Lung microvascular endothelial cell (primary cell): ENCODE measurements at regions not wholly inside any gene's neighbourhood (a gene's known extent, or its start where the extent isn't known, plus 50 kb on each side); places are given as distances from the start of the nearest gene placed in this dataset.

ENCODE experiments used
- DNase-seq, 2 donors: peaks; one replicate each; pipeline versions ENCODE4 v3.0.0 to v3.0.0-alpha.2; 2010; ENCODE audit warnings: low read depth in 2 of 2

DNA sequence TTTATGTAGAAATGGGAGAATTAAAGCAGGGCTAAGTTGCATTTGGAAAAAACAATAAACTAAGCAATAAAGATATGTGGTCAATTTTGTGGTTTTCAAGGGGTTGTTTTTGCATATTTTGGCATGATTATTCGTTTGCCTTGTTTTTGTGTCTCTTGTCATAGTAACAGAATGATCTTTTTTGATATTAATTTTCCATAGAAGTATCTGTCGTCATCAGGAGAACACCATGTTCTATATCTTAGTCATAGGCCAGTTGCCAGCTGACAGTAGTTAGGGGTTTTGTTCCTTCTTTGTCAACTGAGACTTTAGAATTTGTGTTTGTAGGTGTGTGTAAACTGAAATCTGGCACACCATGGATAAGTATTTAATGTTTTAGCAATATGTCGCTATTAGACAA lies 1354.8 kb downstream of the LRFN5 start:
- DNase-seq = no peak

DNA sequence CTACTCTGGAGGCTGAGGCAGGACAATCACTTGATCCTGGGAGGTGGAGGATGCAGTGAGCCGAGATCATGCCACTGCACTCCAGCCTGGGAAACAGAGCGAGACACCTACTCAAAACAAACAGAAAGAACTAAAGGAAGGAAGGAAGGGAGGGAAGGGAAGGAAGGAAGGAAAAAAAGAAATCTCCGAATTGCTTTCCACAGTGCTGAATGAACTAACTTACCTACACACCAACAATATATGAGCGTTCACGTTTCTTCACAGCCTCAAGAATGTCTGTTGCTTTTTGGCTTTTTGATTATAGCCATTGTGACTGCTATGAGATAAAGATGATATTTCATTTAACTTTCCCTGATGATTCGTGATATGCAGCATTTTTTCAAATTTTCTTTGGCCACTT lies 1343.7 kb downstream of the LRFN5 start:
- no peak for DNase-seq

DNA sequence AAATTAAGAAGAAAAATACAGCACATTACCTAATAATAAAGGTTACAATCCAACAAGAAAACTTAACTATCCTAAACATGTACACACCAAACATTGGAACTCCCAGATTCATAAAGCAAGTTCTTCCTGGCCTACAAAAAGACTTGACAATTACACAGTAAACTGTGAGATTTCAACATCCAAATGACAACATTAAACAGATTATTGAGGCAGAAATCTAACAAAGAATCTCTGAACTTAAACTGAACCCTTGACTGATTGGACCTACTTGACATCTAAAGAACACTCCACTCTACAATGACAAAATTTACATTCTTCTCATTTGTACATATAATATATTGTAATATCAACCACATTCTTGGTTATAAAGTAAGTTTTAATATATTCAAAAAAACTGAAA lies 1341.3 kb downstream of the LRFN5 start:
- no peak for DNase-seq

DNA sequence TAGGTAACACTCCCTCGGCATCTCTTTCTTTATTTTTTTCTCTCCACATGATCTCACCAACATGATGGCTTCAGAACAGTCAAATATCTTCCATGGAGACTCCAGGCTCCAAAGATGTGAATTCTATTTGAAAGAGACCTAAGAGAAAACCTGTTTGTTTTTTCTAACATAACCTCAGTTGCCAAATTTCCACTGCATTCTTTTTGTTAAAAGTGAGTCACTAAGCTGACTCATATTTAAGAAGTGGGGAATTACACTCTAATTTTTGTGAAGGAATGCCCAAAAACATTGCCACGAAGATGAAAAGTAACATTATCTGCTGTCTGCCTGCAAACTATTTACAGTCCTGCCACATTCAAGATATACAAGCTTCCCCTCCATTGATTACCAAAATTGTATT lies 1337.6 kb downstream of the LRFN5 start:
- no peak for DNase-seq

DNA sequence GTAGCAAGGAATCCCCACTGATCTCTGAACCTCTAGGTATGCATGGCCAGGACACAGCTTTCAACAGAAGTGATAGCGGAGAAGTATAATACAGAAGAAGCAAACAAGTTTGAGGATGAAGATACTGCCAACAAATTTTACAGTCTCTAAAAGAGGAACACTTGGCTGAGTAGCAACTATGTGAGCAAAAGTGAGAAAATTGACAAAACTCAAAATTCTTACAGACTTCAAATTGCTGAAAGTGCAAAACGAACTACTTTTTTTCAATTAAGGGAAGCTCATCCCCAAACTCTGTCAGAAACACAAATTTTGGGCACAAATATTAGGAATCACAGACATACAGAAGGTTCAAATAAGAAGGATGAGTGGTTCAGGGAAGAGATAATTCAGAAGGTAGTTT lies 1324.6 kb downstream of the LRFN5 start:
- no peak for DNase-seq

DNA sequence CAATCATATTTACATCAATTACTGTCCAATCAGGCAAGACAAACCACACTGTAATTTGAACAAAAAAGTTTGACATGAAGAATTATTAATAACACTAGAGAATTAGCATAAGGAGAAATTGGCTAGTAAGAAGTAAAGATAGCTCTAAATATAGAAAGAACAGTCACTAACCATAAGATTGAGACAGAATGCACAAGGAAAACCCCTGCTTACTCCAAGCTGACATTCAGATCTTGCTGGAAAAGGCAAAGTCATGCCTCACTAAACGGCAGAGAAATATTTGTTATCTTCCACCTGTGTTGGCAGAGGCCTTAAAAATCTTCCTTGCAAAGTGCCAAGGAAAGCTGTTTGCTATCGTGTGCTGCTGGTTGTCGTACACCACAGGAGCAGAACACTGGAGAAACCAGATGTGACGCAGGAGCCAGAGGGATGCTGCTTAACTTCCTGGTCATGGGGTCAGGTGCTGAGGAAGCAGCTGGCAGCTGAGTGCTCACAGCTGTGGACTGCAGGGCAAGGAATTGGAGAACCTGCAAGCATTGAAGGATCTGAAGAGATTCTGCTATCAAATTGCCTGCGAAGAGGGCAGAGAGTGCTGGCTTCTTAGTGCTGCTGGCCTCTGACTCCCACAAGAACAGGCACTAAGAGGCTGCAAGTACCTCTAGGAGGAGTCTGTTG lies 1323.3 kb downstream of the LRFN5 start:
- no peak for DNase-seq

DNA sequence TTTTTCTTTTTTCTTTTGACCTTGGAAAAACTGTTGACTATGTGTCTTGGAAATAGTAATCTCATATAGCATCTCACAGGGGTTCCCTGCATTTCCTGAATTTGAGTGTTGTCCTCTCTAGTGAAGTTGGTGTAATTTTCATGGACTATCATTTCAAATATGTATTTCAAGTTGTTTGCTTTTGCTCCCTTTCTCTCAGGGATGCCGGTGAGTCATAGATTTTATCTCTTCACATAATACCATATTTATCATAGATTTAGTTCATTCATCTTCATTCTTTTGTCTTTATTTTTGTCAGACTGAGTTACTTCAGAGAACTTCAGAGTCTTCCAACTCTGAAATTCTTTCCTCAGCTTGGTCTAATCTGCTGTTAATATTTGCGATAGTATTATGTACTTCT lies 1320.6 kb downstream of the LRFN5 start:
- DNase-seq = no peak

DNA sequence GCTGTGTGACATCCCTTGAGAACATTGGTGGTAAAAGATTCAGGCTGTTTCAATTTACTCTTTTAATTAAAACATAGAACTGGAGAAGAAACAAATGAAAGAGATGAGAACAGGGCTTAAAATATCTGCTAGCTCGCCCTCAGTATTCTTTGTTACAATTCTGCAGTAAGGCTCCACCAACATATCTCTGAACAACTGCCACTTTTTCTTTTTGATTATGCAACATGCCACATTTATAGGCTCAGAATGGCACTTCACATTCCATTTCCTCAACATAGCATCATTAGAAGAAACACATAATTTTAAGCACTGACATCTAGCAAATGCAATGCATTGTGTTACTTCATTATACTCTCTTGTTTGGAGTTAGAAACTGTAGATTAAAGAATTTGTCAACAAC lies 1315.2 kb downstream of the LRFN5 start:
- DNase-seq = no peak

DNA sequence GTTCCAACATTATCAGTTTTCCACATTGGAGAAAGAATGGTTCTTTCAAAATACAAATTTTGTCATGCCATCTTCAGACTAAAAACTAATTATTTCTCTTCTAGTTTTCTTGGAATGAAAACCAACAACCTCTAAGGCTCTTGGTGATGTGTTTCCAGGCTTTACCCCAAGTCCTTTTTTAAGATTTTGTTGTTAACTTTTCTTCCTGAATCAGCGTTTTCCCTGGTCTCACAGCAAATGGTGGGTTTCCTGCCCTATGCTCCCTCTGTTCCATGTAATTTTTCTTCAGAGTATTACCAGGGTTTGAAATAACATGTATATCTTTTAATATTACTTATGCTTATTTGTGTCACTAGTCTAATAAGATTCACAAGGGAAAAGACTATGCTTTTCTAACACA lies 1311.9 kb downstream of the LRFN5 start:
- no peak for DNase-seq

DNA sequence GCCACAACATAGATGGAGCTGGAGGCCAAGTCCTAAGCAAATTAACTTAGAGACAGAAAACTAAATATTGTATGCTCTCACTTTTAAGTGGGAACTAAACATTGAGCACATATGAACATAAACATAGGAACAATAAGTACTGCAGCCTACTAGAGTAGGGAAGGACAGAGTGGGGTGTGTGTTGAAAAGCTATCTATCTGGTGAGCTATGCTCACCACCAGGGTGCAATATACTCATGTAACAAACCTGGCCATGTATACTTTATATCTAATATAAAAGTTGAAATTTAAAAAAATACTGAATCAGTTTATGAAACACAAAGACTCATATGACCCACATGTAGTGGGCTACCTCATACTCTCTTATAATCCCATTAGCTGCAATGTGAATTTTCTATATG lies 1305.0 kb downstream of the LRFN5 start:
- DNase-seq = no peak

DNA sequence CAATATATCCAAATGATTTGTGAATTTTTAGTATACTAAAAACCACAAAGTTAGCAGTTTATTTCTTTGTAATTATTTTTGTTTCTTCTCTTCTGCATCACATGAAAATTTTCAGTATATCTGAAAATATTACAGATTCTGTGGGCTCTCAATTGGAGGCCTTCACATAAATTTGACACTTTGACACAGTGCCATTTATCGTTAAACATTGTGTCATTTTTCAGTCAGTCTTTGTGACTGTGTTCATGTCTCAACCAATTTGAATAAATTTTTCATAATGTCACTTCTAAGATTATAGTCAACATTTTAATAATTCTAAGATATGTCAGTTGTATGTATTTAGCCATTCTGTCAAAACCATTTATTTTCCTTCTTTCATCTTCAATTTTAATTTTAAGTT lies 1303.0 kb downstream of the LRFN5 start:
- DNase-seq = no peak

DNA sequence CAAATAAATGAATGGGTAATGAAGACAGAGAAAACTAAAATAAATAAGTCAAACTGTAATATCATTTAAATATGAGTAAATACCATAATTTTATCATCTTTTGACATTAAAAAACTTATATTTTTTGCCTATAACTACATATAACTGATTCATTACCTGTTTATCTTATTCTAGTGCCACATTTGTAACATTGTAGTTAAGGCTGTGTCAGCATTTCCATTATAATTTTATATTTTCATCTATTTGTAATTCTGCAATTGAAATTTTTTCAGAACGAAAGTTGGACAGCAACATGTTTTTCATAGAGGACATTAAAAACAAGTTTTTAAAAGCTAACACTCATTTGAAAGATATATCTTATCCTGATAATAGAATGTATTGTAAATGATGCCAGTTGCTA lies 1286.5 kb downstream of the LRFN5 start:
- no peak for DNase-seq

DNA sequence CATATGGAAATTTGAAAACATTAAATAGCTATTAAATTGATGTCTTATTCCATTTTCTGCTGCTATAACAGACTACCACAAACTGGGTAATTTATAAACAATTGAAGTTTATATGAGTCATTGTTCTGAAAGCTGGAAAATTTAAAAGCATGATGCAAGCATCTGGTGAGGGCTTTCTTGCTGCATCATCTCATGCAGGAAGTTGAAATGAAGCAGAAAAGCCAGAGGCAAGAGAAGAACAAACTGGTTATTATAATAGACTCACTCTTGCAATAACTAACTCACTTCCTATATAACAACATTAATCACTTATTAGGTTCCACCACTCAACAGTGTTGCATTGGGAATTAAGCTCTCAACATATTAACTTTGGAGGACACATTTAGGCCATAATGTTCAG lies 1277.4 kb downstream of the LRFN5 start:
- DNase-seq = peak in 1 of 2 donors; percentile 1

DNA sequence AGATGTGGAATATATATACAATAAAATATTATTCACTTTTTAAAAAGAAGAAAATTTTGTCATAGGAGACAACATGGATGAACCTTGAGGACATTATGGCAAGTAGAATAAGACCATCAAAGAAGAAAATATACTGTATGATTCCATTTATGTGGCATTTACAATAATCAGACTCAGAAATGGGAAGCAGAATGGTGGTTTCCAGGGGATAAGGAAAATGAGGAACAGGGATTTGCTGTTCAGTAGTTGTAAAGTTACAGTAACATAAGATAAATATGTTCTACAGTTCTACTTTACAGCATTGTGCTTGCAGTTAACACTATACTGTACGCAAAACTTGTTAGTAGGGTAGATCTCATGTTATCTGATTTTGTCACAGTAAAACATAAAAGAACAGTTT lies 1271.0 kb downstream of the LRFN5 start:
- no peak for DNase-seq

DNA sequence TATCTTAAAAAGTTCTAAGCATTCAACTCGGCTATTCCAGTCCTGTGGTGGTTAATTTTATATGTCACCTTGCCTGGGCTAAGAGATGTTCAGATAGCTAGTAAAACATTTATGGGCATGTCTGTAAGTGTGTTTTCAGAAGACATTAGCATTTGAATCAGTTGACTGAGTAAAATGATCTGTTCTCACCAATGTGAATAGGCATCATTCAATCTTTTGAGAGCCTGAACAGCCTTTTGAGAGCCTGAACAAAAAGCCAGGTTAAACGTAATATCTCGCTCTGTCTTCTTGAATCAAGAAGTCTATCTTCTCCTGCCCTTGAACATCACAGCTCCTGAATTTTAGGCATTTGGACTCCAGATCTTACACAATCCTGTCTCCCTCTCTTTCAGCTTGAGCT lies 1266.1 kb downstream of the LRFN5 start:
- DNase-seq = no peak

DNA sequence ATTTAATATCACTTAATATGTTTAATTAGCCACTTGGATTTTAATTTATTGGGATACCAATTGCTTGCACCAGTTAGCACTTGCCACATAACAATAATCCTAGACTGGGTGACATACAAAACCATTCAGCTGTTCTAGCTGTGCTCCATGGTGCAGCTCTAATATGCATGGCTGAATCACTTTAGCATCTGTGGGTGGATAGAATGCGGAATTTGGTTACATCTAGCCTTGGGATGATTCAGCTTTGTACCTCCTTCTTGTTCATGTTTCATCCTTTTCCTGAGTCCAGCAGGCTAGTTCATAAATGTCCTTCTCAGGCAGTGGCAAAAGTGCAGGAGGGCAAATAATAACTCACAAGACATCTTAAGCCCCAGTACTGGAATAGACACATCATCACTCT lies 1263.0 kb downstream of the LRFN5 start:
- DNase-seq = no peak

DNA sequence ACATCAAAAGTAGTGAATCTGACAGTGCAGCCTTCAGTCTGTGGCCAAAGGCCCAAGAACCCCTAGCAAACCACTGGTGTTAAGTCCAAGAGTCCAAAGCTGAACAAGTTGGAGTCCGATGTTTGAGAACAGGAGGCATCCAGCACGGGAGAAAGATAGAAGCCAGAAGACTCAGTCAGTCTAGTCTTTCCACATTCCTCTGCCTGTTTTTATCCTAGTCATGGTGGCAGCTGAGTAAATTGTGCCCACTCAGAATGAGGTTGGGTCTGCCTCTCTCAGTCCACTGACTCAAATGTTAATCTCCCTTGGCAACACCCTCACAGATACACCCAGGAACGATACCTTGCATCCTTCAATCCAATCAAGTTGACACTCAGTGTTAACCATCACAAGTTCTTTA lies 1255.4 kb downstream of the LRFN5 start:
- no peak for DNase-seq

DNA sequence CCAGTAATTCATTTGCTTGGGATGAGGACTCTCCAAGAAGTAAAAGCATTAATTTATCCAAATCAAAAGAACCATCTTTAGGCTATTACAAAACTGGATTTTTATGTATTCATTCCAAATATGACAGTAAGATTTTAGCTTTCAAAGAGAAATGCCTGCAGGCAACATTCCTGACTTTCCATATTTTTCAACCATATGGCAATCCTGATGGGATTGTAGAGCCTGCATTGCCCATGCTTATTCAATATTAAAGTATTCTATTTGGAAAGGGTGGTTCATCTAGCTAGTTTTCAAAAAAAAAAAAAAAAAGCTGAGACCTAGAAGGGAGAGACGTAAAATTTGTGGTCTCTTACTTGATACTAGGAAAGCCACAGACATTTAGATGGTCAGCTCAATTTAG lies 1253.7 kb downstream of the LRFN5 start:
- DNase-seq = no peak

DNA sequence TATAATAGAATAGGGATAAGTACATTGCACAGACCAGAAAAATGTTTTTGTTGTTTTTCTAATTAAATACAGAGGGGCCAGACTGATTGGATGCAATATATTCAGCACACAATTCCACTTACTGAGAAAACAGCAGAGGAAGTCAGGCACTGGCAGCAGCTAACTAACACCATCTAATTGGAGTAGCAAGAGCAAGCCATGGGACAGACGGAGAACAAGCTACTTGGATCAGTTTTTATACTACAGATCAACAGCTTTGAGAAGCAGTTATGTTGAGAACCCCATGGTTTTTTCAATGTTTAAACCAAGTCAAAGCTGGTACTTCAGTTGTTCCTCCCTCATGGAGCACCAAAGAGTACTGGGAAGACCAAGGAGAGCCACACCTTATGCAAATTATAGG lies 1249.4 kb downstream of the LRFN5 start:
- DNase-seq = no peak

DNA sequence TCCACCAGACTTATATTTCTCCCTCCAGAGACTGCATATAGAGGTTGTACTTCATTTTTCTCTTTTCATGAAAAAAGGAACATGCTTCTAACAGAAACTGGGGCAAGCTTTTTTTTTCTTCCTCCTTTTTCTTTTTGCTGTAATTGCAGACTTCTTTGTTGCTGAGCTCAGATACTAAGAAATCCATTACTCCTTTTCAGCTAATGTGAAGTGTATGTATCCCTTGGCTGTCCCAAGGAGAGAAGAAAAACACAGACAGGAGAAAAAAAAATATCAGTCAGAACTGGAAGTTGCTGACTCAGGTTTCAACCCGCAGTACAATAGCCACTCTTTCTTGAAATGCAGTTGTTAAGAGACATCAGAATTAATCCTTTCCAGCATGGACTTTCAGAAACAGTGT lies 1248.4 kb downstream of the LRFN5 start:
- DNase-seq = no peak

DNA sequence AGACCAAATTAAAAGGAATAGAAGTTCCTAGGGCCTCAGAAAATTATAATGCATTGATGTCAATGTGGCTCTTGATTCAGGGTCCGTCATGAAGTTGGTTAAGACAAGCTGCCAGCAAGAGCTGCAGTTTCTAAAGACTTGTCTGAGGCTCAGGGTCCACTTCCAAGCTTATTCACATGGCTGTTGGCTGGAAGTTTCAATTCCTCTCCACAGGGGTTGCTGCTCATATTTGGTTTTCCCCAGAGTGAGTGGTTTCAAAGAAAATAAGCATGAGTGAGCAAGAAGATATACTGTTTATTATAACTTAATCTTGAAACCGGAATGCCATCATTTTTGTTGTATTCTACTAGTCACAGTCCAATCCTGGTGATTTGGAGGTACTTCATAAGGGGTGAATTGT lies 1247.4 kb downstream of the LRFN5 start:
- no peak for DNase-seq

DNA sequence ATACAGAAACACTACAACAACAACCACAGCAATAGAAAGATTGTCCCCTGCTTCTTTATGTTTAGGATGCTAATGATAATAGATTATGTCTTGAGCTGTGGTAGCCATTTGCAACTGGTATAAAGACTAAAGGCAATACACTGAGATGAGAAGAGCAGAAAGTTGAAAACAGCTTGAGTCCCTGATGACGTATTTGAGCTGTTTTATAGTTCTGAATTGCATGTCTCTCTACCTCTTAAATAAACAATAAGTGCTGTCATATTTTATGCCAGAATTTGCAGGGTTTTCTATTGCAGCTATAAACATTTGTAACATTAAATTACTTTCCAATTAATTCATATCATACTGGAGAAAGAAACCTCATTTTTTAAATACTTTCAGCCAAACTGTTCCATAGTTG lies 1242.0 kb downstream of the LRFN5 start:
- no peak for DNase-seq

DNA sequence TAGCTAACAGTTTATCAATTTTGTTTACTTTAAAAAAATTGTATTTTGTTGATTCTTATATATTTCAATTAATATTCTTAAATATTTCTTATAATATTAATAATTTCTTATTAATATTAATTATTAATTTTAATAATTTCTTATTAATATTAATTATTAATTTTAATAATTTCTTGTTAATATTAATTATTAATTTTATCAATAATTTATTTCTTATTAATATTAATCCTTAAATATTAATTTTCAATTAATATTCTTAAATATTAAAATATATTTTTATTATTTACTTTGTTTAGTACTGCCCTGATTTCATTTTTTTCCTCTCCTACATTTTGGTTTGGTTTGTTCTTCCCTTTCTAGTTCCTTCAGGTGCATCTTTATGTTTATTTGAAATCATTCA lies 1208.1 kb downstream of the LRFN5 start:
- no peak for DNase-seq

DNA sequence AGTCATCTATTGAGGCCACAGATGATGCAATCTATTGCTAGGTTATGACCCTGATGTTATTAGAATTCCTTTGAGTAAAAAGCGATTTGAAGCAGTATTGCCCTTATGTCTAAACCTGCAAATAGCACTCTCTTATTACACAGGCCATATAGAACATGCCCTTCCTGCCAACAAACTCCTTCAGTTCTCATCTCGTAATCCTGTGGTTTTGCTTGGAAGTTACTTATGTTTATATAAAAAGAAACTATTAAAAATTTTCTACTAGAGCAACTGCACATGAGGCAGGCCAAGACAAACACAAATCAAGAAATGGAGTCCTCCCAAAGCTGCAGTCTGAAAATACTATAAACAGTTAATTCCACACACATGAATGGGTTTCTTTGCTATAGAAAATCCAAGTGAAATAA lies 1200.2 kb downstream of the LRFN5 start:
- DNase-seq = no peak
